GM12878 (cell line): ENCODE measurements at regions not wholly inside any gene's neighbourhood (a gene's known extent, or its start where the extent isn't known, plus 50 kb on each side); places are given as distances from the start of the nearest gene placed in this dataset.

Source experiments
- ATAC-seq: fragments of 200-7000 bp; cut with Tn5 transposase; 3 replicates; pipeline ENCODE4 v1.9.1; 2020; ENCODE audit warnings: mild to moderate bottlenecking, moderate library complexity
- BruUV-seq: library from RNA; stranded (reverse); fragments of 400-500 nt; replicated peaks from 2 replicates; lab custom pipeline; 2021; lab: Mats Ljungman, UMichigan
- CTCF ChIA-PET: fragments of 300-600 bp; sonication (Branson Sonifier 250); formaldehyde crosslinking; extraction: SDS; loops from one replicate; lab custom pipeline; 2021; ENCODE audit warnings: inconsistent platforms; lab: Yijun Ruan, JAX
- POLR2A ChIA-PET: fragments of 350-600 bp; formaldehyde crosslinking; extraction: SDS; loops from one replicate; lab custom pipeline; 2021; ENCODE audit warnings: inconsistent platforms; lab: Charles Lee
- RAD21 ChIA-PET: fragments of 300-600 bp; sonication (Branson Sonifier 250); formaldehyde crosslinking; loops from one replicate; lab custom pipeline; 2023; ENCODE audit warnings: antibody characterized with exemption; ENCODE audit not compliant: unreplicated experiment; lab: Charles Lee
- SMC1A ChIA-PET: fragments of 300-600 bp; sonication (Branson Sonifier 250); formaldehyde crosslinking; loops from one replicate; lab custom pipeline; 2023; ENCODE audit not compliant: unreplicated experiment, uncharacterized antibody; lab: Charles Lee
- DNase-seq: peaks from one replicate; pipeline ENCODE4 v3.0.0-alpha.2; 2011; ENCODE audit warnings: low read depth, low spot score
- FAIRE-seq: peaks from 3 replicates; lab custom pipeline; 2011; peaks lifted over from hg19 to GRCh38; lab: Jason Lieb, UNC
- H2AFZ ChIP-seq: 2 replicates; pipeline ENCODE4 v1.6.0; 2011; ENCODE audit warnings: low read depth, low read length, control low read depth; ENCODE audit not compliant: control insufficient read depth
- H3K27ac ChIP-seq: 2 replicates; pipeline ENCODE4 v1.5.1; 2011; ENCODE audit warnings: control low read depth; ENCODE audit not compliant: control insufficient read depth, insufficient read depth
- H3K27me3 ChIP-seq, 2 experiments: replicated peaks in 1 of 2; 2 replicates each; pipeline versions ENCODE4 v1.6.0 to v1.6.1; 2011; ENCODE audit warnings: low read length in 1 of 2; ENCODE audit not compliant: control insufficient read depth in 2 of 2, insufficient read depth in 2 of 2
- H3K36me3 ChIP-seq, 2 experiments: 2 replicates each; pipeline ENCODE4 v1.5.1; 2011; ENCODE audit warnings: low read length in 1 of 2; ENCODE audit not compliant: control insufficient read depth in 2 of 2, insufficient read depth in 2 of 2
- H3K4me1 ChIP-seq: 2 replicates; pipeline ENCODE4 v1.6.1; 2011; ENCODE audit warnings: mild to moderate bottlenecking, low read length, moderate library complexity, mixed read lengths; ENCODE audit not compliant: control insufficient read depth, insufficient read depth
- H3K4me2 ChIP-seq: 2 replicates; pipeline ENCODE4 v1.6.0; 2011; ENCODE audit warnings: control low read depth; ENCODE audit not compliant: control insufficient read depth, insufficient read depth
- H3K4me3 ChIP-seq: fragments of 200-600 bp; sonication (generic); 2 replicates; pipeline ENCODE4 v1.5.1; 2016
- H3K79me2 ChIP-seq: 2 replicates; pipeline ENCODE4 v1.6.0; 2011; ENCODE audit warnings: low read length; ENCODE audit not compliant: control insufficient read depth, insufficient read depth
- H3K9ac ChIP-seq: 2 replicates; pipeline ENCODE4 v1.8.0; 2011; ENCODE audit warnings: low read length, control low read depth, mixed read lengths; ENCODE audit not compliant: control insufficient read depth, insufficient read depth
- H3K9me3 ChIP-seq: replicated peaks from 3 replicates; pipeline ENCODE4 v1.5.1; 2011; ENCODE audit warnings: mild to moderate bottlenecking, low read length; ENCODE audit not compliant: control insufficient read depth, insufficient read depth
- H4K20me1 ChIP-seq: 2 replicates; pipeline ENCODE4 v1.6.0; 2011; ENCODE audit not compliant: control insufficient read depth, insufficient read depth
- CHD4 ChIP-seq: fragments of 200-600 bp; sonication (generic); IDR thresholded peaks from 2 replicates; pipeline ENCODE4 v1.6.1; 2016; ENCODE audit warnings: mild to moderate bottlenecking
- FOXK2 ChIP-seq: fragments of 450-650 bp; IDR thresholded peaks from 2 replicates; pipeline ENCODE4 v1.6.1; 2017; ENCODE audit warnings: mild to moderate bottlenecking, moderate library complexity
- MTA3 ChIP-seq: IDR thresholded peaks from 2 replicates; pipeline ENCODE4 v1.6.1; 2012; ENCODE audit warnings: low read length, inconsistent platforms, borderline replicate concordance
- NR2C1 ChIP-seq: fragments of 450-650 bp; IDR thresholded peaks from 2 replicates; pipeline ENCODE4 v1.6.1; 2017; ENCODE audit warnings: antibody characterized with exemption, mild to moderate bottlenecking, moderate library complexity
- NR2C2 ChIP-seq: IDR thresholded peaks from 2 replicates; pipeline ENCODE4 v1.6.1; 2011; ENCODE audit warnings: borderline replicate concordance, low read depth; ENCODE audit not compliant: control insufficient read depth, insufficient read length
- RB1 ChIP-seq: fragments of 450-650 bp; formaldehyde crosslinking; IDR thresholded peaks from 2 replicates; pipeline ENCODE4 v1.6.1; 2017; ENCODE audit warnings: mild to moderate bottlenecking, borderline replicate concordance
- SPI1 ChIP-seq: IDR thresholded peaks from 2 replicates; pipeline ENCODE4 v1.6.1; 2011; ENCODE audit warnings: low read depth, mild to moderate bottlenecking, low read length, moderate library complexity, borderline replicate concordance; ENCODE audit not compliant: insufficient read depth
- STAT1 ChIP-seq: fragments of 450-650 bp; conservative IDR thresholded peaks from 2 replicates; pipeline ENCODE4 v1.6.1; 2014; ENCODE audit warnings: antibody characterized with exemption, mild to moderate bottlenecking
- STAT3 ChIP-seq: IDR thresholded peaks from 2 replicates; pipeline ENCODE4 v1.6.1; 2011; ENCODE audit warnings: low read depth, low read length, improper control_type of control experiment
- TAF1 ChIP-seq: IDR thresholded peaks from 2 replicates; pipeline ENCODE4 v1.6.1; 2011; ENCODE audit warnings: mild to moderate bottlenecking, low read depth, low read length, borderline replicate concordance
- ZBED1 ChIP-seq: IDR thresholded peaks from 2 replicates; pipeline ENCODE4 v1.6.1; 2016; ENCODE audit warnings: borderline replicate concordance
- ZNF274 ChIP-seq: IDR thresholded peaks from one replicate; pipeline ENCODE4 v1.8.0; 2011; ENCODE audit not compliant: insufficient read length, insufficient read depth
- WGBS: methylation state at CpG from one replicate; pipeline ENCODE4 v1.1.6; 2016; ENCODE audit warnings: low lambda C conversion rate; ENCODE audit not compliant: insufficient replicate concordance, insufficient coverage; ENCODE audit errors: missing lambda C conversion rate; 5-methylcytosine and 5-hydroxymethylcytosine counted together
- in situ Hi-C: fragments of 300-500 bp; cut with MboI; formaldehyde crosslinking; loops from 9 replicates; pipeline ENCODE4 v1.14.3; 2018; ENCODE audit warnings: mixed read lengths
- intact Hi-C: fragments of 100-400 bp; cut with micrococcal nuclease; formaldehyde crosslinking; loops from one replicate; pipeline ENCODE4 v1.14.2; 2022; ENCODE audit not compliant: unreplicated experiment

DNA sequence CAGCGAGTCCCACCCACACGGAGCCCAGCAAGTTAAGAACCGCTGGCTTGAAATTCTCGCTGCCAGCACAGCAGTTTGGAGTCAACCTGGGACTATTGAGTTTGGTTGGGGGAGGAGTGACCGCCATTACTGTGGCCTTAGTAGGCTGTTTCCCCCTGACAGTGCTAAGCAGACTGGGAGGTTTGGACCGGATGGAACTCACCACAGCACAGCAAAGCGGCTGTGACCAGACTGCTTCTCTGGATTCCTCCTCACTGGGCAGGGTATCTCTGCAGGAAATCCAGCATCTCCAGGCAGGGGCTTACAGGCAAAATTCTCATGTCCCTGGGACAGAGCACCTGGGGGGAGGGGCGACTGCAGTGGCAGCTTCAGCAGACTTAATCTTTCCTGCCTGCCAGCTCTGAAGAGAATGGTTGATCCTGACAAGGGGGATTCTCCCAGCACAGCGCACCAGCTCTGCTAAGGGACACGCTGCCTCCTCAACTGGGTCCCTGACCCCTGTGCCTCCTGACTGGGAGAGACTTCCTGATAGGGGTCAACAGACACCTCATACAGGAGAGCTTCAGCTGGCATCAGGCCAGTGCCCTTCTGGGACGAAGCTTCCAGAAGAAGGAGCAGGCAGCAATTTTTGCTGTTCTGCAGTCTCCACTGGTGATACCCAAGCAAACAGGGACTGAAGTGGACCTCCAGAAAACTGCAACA is 425.4 kb downstream of the NYAP2 start:
- no peaks in the 10 kb centered on the region for H3K4me1 ChIP-seq
- ChIA-PET POLR2A (no interaction called here), SMC1A (interaction anchor here (0.9 kb wide), 1 partner anchor 43 kb away, joined by 3 read pairs; no protein-coding TSS in a partner anchor), RAD21 (no interaction called here), CTCF (no interaction called here)
- in situ Hi-C loops (no loop called here), intact Hi-C loops (no loop called here)
- FAIRE-seq (no peak), ATAC-seq (no peak), DNase-seq (no peak)
- H3K79me2 ChIP-seq = no peaks in the 10 kb centered on the region
- no peak overlapping the region for H3K27ac ChIP-seq
- no peaks in the 10 kb centered on the region for H3K36me3 ChIP-seq
- H3K27me3 ChIP-seq = no peaks in the 10 kb centered on the region
- WGBS = 37% methylated on average over 11 of the region's 11 CpGs
- H2AFZ ChIP-seq = no peak overlapping the region
- H4K20me1 ChIP-seq = no peaks in the 10 kb centered on the region
- TF ChIP-seq CHD4 (no peak), RB1 (no peak), TAF1 (no peak), SPI1 (no peak), MTA3 (no peak), FOXK2 (no peak), NR2C1 (no peak), ZBED1 (no peak), STAT1 (no peak), ZNF274 (no peak), NR2C2 (no peak), STAT3 (no peak)
- H3K4me3 ChIP-seq = no peak overlapping the region
- no peak overlapping the region for H3K4me2 ChIP-seq
- no peaks in the 10 kb centered on the region for H3K9me3 ChIP-seq
- no peak overlapping the region for H3K9ac ChIP-seq
- BruUV-seq = no TSS peak
